Mesothelial cell of epicardium (in vitro differentiated cells): ENCODE measurements at regions not wholly inside any gene's neighbourhood (a gene's known extent, or its start where the extent isn't known, plus 50 kb on each side); places are given as distances from the start of the nearest gene placed in this dataset.

Source experiments
- DNase-seq, 2 experiments: peaks; one replicate each; pipeline ENCODE4 v3.0.0; 2021; ENCODE audit warnings: low spot score in 2 of 2; ENCODE audit not compliant: unreplicated experiment in 2 of 2
- H3K27ac Mint-ChIP-seq: 2 replicates; pipeline ENCODE4 v1.8.0; 2021; ENCODE audit warnings: mixed read lengths
- H3K27me3 Mint-ChIP-seq: 2 replicates; pipeline ENCODE4 v1.8.0; 2021; ENCODE audit warnings: low read depth, mixed read lengths
- H3K36me3 Mint-ChIP-seq: 2 replicates; pipeline ENCODE4 v1.8.0; 2021; ENCODE audit warnings: mixed read lengths
- H3K4me1 Mint-ChIP-seq: 2 replicates; pipeline ENCODE4 v1.8.0; 2021; ENCODE audit warnings: mixed read lengths
- H3K4me3 Mint-ChIP-seq: 2 replicates; pipeline ENCODE4 v1.8.0; 2021; ENCODE audit warnings: mild to moderate bottlenecking, moderate library complexity, mixed read lengths
- H3K9me3 Mint-ChIP-seq: 2 replicates; pipeline ENCODE4 v1.8.0; 2021; ENCODE audit warnings: mixed read lengths
- TF ChIP-seq, protein P1 (sequence below): fragments of 200-600 bp; sonication (generic); IDR thresholded peaks from one replicate; pipeline ENCODE4 v1.5.0; 2021; ENCODE audit warnings: antibody characterized with exemption; ENCODE audit not compliant: unreplicated experiment

GRCh38 chr9:129354498-129354897 is 176.4 kb upstream of the IER5L start:
- TF ChIP-seq, protein P1, sequence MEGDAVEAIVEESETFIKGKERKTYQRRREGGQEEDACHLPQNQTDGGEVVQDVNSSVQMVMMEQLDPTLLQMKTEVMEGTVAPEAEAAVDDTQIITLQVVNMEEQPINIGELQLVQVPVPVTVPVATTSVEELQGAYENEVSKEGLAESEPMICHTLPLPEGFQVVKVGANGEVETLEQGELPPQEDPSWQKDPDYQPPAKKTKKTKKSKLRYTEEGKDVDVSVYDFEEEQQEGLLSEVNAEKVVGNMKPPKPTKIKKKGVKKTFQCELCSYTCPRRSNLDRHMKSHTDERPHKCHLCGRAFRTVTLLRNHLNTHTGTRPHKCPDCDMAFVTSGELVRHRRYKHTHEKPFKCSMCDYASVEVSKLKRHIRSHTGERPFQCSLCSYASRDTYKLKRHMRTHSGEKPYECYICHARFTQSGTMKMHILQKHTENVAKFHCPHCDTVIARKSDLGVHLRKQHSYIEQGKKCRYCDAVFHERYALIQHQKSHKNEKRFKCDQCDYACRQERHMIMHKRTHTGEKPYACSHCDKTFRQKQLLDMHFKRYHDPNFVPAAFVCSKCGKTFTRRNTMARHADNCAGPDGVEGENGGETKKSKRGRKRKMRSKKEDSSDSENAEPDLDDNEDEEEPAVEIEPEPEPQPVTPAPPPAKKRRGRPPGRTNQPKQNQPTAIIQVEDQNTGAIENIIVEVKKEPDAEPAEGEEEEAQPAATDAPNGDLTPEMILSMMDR = no peak
- peaks cover 34% of the 10 kb centered on the region for H3K4me1 Mint-ChIP-seq
- no peak overlapping the region for H3K4me3 Mint-ChIP-seq
- H3K36me3 Mint-ChIP-seq = no peaks in the 10 kb centered on the region
- H3K9me3 Mint-ChIP-seq = peaks cover 4% of the 10 kb centered on the region
- DNase-seq = no peak
- H3K27ac Mint-ChIP-seq = peak overlapping the region; percentile 59
- no peaks in the 10 kb centered on the region for H3K27me3 Mint-ChIP-seq

DNA sequence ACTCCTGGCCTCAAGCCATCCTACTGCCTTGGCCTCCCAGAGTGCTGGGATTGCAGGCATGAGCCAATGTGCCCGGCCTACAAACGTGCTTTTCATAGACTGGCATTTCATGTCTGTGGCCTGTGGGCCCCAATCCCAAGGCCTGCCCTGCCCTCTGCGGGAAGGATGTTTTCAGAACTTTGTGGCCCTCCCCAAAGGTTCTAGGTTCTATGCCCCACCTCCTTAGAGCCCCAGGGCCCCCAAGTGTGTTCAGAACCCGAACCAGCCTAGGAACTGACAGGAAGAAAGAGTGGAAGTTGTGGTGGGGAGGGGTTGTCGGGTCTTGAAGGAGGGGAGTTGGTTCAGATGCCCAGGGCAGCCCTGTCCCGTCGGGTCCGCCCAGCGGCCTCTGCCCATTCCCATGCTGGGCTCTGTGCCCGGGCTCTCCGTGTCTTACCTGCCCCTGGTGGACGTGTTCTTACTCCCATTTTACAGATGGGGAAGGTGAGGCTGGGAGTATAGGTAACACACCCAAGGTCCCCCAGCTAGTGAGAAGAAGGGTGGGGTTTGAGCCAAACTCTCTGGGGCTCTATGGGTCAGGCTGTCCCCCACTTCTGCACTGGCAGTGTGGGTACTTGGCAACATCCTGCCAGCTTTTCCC is 175.8 kb upstream of the IER5L start:
- H3K36me3 Mint-ChIP-seq = no peaks in the 10 kb centered on the region
- H3K4me3 Mint-ChIP-seq = no peak overlapping the region
- peaks cover 29% of the 10 kb centered on the region for H3K4me1 Mint-ChIP-seq
- TF ChIP-seq, protein P1 = no peak
- H3K27ac Mint-ChIP-seq = peak overlapping the region; percentile 84
- peaks cover 4% of the 10 kb centered on the region for H3K9me3 Mint-ChIP-seq
- no peaks in the 10 kb centered on the region for H3K27me3 Mint-ChIP-seq
- DNase-seq = no peak

DNA sequence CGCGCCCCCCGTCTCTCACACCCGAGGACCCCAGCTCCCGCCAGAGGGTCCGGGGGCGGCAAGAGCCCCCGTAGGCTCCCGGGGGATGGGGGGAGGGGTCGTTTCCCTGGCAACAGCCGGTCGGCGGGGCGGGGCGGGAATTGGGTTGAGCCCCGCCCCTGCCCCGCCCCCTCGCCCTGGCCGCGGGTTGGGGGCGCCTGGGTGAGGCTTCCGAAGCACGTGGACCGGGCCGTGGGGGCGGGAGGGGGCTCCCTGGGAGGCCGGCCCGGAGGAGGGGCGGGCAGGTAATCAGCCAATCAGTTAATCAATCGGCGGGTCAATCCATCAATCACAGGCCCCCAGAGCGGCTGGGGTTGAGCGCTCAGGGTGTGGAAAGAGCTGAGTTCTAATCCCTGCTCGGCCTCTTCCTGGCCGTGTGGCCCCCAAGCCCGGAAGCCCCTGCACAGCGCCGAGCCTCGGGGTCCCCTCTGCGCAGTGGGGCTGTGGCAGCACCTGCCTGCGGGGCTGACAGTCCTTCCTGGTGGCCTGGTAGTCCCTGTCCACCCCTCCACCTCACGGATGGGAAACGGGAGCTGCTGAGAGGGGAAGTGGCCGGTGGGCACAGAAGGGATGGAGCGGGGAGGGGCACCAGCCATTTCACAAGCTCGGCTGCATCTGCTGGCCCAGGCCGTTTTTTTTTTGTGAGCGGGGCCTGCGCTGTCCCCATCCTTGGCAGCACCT is 174.2 kb upstream of the IER5L start:
- DNase-seq = no peak
- H3K36me3 Mint-ChIP-seq = no peaks in the 10 kb centered on the region
- H3K27me3 Mint-ChIP-seq = no peaks in the 10 kb centered on the region
- TF ChIP-seq, protein P1 = no peak
- peaks cover 4% of the 10 kb centered on the region for H3K9me3 Mint-ChIP-seq
- H3K27ac Mint-ChIP-seq = peak overlapping the region; percentile 91
- H3K4me1 Mint-ChIP-seq = peaks cover 25% of the 10 kb centered on the region
- peak overlapping the region; percentile 67 for H3K4me3 Mint-ChIP-seq

DNA sequence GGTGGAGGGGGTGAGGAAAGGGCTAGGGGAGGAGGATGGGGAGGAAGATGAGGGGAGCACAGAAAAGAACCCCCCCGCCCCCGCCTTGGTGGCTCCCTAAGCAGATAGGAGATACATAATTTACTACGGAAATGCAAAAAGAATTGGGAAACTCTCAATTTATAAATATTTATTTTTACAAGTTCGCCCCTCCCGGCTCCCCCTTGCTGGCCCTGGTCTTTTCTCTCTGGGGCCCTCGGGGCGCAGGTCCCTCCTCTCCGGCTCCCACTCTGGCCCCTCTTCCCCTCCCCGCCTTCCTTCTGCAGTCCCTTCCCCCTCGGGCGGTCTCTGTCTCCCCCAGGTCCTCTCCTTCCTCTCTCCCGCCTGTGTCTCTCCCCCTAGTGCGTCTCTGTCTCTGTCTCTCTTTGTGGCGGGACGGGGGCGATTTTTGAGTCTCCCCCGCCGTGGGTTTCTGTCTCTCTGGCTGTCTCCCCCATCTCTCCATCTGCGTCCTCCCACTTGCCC is 173.6 kb upstream of the IER5L start:
- TF ChIP-seq, protein P1 = no peak
- Mint-ChIP-seq H3K27ac (peak overlapping the region; percentile 91), H3K9me3 (peaks cover 4% of the 10 kb centered on the region), H3K4me3 (peak overlapping the region; percentile 67), H3K36me3 (no peaks in the 10 kb centered on the region), H3K27me3 (no peaks in the 10 kb centered on the region), H3K4me1 (peaks cover 25% of the 10 kb centered on the region)
- no peak for DNase-seq

GRCh38 chr9:129351058-129351641 is 173.1 kb upstream of the IER5L start:
- TF ChIP-seq, protein P1 = no peak
- no peaks in the 10 kb centered on the region for H3K27me3 Mint-ChIP-seq
- DNase-seq = no peak

More at GRCh38 chr9:129351058-129351641, 173.1 kb upstream of the IER5L start:
- Mint-ChIP-seq H3K9me3 (peaks cover 4% of the 10 kb centered on the region), H3K36me3 (no peaks in the 10 kb centered on the region), H3K4me3 (peak overlapping the region; percentile 38), H3K4me1 (peaks cover 25% of the 10 kb centered on the region), H3K27ac (peak overlapping the region; percentile 39)
